HG03103 (cell line): ENCODE measurements at regions not wholly inside any gene's neighbourhood (a gene's known extent, or its start where the extent isn't known, plus 50 kb on each side); places are given as distances from the start of the nearest gene placed in this dataset.

ENCODE experiments used
- ATAC-seq: cut with Tn5 transposase; IDR thresholded peaks from one replicate; pipeline ENCODE4 v1.9.1; 2021; ENCODE audit warnings: low read depth; ENCODE audit not compliant: unreplicated experiment

DNA sequence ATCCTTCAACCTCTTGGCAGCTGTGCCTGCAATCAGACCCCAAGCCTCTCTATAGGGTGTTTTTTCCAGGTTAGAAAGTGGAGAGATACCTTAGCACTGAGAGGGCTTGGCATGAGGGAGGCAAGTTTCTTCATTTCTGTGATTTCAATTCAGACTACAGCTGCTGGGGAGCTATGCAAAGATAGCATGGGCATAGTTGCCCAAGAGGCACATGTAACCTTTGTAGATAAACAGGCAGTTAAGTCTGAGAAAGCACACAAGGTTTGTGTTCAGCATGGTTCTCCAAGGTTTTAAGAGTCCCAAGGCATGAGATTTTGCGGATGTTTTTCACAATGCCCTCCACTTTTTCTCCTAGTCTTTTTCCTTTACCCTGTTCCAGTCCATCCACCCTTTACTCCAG, 385.0 kb upstream of the ETAA1 start:
- ATAC-seq, result no peak

DNA sequence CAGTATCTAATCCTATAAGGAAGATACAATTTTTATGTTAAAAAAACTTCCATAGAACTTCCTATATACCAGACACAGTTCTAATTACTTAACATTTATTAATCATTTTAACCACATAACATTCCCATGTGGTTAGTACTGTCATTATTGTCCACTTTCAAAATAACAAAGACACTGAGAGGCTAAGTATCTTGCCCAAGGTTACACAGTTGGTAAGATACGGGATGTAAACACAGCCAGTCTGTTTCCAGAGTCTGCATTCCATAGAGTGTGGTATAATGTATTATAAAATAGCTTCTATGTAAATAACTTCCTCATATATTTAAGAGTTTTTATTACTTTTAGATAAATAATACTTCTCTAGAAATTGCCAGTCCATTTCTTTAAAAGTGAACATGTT, 383.3 kb upstream of the ETAA1 start:
- no peak for ATAC-seq

DNA sequence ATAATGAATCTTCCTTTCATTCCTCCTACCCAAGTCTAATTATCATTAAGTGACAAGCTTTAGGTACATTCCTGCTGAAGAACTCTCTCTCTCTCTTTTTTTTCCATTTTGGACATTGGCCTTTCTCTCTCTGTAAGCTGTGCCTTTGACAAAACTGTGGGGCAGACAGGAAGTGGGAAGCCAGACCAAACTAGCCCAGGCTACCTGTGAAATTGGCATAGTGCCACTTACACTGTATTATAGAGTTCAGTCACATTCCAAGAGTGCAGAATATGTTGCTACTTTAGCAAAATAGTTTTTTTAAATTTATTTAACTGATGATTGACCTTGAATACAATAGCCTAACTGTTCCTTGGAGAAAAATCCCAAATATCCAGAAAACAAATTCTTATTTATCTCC, 381.5 kb upstream of the ETAA1 start:
- ATAC-seq, result no peak

DNA sequence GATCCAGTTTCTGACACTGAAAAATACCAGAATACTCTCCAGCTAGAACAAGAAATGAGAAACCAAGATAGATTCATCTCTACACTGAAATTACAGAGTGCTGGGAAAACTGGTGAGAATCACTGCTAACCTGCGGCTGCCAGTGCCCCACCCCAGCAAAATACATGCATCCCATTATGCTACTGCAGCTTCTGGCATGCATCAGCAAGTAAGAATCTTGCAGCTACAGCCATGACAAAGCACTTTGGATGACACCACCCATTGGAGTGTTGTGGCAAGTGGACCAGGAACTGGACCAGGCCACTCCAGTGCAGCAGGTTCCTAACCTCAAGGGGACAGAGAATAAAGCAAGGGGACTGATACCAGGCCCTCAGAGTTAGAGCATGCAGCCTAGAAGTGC, 378.8 kb upstream of the ETAA1 start:
- ATAC-seq, result no peak

DNA sequence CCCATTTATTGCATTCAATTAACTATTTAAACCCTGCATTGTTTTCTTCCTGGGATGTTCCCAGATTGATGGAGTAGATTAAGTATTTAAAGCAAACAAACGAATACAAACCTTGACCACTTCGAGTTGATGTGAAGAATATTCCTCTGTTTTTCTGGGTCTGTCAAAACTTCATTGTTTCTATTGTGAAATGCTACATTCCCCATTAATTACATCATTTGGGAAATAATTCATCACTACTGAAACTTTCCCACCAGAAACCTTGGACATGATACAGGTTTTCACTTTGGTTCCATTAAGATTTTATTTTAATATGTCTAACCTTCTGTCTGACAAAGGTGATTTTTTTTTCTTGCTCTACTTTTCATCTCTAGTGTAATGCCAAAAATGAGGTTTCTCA, 365.1 kb upstream of the ETAA1 start:
- no peak for ATAC-seq

DNA sequence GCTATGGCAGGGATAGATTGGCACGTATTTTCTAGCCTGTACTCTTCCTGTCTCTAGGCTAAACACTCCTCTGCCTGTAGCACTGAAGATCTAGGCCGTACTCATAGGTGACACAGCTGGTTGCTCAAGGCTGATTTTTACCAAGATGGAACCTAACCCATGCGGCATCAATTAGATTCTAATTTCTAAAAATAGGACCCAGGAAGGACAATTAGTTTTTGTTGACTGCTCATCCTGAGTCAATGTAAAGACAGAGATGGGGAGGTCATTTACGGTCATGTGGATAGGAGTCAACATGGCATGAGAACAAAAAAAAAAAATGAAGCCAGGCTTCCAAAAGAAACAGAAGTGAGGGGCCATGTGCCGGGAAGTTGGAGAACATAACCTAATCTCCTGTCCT, 360.7 kb upstream of the ETAA1 start:
- ATAC-seq, result no peak

DNA sequence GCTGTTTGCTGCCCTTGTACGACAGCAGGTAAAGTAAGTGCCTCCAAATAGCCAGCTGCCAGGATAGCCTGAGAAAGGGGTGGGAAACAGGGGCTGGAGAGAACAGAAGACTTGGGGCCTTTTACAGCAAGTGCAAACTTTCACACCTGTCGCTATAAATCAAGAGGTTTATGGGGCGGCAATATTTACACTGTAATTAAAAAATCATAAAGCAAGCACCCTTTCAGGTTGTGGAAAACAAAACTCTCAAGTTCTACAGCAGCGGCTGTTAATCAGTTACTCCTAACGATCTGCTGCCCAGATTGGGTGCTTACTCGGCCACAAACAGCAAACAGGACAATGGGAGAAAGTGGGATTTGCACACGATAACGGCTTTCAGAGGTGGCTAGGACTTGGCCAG, 359.5 kb upstream of the ETAA1 start:
- no peak for ATAC-seq

DNA sequence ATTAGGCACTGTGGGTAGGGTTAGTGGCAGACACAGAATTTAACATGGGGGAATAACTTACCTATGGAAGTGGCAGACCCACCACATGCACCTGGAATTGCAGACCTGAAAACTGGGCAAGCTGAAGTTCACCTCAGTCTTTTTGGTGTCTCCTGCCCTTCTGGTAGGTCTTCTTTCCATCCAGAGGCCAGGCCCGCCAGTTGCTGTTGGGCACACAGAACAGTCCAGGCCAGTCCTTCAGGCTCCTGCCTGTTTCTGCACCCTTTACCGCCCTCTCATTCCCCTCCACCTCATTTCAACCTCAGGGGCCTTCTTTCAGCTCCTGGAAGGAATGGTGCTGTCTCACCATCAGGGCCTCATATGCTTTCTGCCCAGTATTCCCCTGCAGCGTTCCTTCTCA, 358.9 kb upstream of the ETAA1 start:
- no peak for ATAC-seq

DNA sequence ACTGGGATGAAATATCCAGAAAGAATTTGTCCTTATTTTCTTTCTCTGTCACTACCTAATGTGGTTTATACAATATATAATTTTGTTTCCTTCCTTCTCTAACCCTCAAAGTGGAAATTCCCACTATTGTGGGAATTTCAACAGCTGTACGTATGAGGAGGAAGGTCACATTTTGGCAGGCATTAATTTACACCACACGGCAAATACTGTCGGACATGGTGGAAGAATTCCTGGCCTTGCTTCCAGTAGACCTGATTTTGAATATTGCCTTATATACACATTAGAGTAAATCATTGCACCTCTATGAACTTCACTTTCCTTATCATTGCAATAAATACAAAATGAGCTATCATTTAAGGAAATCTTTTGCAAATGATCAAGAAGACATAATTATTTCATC, 358.1 kb upstream of the ETAA1 start:
- ATAC-seq, result no peak

DNA sequence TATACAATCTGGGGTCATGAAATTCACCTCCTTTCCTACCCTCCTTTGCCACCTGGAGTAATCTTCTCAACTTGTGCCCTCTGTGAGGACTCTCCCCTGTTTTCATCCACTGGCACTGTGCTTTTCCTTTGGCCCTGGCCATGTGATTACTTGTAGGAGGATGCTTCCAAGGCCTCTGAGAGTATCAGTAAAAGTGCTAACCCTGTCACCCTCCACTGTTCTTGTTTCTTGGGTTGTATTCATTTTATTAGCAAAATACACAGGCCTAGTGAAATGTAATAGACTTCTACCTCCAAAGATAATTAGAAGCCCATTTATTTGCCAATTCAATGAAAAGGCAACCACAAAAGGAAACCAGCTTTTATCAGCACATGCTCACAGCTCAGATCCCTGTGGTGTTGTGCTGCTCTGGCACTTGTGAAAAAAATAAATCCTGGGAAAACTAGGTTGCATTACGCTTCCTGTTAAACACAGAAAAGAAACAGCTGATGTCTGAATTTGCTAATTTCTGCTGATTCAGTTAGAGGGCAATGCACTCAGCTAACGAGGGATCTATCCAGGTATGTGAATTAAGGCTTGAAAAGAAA, 357.5 kb upstream of the ETAA1 start:
- ATAC-seq, result no peak

DNA sequence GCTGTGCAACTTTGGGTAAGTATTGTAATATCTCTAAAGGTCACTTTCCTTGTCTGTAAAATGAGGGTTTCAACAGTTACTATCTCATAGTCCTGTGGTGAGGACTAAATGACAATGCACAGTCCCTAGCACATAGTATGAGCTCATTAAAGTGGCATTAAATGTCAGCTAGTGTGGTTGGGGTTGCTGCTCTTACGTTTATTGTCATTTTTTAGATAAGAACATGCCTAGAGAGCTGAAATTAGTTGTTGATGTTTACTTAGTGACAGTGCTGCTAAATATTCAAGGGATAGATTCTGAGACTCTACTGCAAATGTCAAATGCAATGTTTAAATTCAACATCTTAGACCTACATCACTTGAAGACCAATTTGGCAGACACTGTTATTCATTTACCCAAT, 356.1 kb upstream of the ETAA1 start:
- ATAC-seq, result no peak

DNA sequence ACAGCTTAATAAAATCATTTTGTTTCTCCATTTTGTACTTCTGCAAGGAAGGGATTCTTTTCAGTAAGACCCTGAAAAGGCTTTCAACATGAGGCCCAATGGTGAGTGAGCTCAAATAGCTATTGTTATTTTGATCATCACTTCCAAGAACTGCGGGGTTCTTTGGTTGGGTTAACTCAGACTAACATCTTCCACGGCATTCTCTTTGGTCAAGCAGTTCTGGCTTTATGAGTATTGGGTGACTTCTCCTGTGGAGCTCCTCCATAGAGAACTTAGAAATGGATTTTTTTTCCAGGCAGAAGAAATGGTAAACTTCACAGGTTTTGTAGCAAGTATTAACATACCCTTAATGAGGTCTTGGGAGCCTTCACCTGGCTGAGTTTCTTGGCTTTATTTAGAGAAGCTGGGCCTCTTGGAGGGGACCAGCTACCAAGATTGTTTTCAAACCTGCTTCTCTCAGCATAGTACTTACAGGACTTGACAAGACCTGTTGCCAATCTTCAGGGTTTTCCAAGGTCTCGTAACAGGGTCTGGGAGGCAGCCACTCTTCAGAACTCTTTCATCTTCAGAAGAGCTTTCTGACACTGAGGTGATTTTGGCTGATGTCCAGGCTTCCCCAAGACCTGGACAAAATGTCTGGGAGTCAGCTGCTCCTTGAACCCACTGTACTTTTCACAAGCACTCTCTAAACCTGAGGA, 353.2 kb upstream of the ETAA1 start:
- no peak for ATAC-seq

DNA sequence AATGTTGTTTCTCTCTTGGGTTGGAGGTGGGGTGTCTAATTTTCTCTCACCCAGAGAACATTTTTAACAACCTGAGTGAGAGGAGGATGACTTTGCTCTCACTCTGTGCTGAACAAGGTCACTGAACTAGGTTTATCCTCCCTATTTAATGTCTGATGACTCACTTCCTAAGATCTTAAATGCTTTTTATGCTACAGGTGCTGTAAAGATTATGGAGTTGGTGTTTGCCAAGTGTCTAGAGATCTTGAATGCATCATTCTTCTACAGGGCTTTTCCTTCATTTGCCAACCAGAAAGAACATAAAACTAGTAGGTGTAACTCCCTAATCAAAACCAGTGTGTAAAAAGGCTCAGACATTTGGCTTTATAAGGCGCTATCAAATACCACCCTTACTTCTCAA, 350.5 kb upstream of the ETAA1 start:
- ATAC-seq, result no peak

DNA sequence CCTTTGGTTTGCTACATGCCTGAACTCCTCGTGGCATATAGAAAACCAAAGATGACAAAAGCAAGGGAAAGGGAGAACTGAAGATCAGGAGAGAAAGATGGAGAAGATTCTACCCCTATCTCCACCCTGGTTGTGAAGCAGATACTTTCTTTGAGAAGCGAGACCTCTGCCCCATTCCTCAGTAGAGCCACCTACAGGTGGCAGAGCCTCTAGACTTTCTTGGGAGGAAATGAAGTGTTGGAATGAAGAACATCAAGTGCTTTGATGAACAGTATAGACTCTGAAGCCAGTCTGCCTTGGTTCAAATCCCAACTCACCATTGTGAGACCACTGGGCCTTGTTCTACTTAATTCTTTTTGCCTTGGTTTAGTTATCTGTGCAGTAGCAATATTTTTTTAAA, 348.8 kb upstream of the ETAA1 start:
- ATAC-seq, result no peak

DNA sequence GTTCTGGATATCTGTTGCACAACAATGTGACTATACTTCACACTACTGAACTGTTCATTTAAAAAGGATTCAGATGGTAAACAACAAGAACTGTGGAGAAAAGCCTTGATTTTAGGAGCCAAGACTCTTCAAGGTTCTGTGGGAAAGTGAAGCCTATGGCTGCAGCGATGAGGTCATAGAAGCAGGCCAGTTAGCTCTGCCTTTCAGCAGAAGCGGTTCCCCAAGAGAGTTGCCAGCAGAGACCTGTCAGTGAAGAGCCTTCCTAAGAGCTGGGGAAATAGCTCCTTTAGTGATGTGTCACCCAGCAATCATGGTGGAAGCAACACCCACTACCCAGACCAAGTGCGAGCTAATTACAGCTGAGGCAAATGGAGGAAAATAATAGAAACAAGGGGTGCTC, 346.5 kb upstream of the ETAA1 start:
- ATAC-seq, result no peak

DNA sequence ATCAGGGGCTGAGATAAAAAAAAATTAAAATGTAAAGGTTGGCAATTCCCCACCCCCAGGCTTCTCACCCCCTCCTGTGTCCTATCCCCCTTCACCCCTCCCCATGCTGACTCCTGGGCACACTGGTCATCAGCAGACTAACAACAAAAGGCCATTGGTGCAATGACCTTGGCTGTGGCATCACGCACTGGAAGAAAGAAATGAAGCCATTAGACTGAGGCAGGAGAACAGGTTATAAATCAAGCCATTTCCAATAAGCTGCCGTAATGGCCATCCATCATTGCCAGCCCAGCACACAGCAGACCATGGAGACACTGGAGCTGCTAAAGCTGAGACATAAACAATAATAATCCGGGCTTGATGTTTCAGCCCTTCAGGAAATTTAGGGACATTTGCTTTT, 342.4 kb upstream of the ETAA1 start:
- ATAC-seq, result no peak

DNA sequence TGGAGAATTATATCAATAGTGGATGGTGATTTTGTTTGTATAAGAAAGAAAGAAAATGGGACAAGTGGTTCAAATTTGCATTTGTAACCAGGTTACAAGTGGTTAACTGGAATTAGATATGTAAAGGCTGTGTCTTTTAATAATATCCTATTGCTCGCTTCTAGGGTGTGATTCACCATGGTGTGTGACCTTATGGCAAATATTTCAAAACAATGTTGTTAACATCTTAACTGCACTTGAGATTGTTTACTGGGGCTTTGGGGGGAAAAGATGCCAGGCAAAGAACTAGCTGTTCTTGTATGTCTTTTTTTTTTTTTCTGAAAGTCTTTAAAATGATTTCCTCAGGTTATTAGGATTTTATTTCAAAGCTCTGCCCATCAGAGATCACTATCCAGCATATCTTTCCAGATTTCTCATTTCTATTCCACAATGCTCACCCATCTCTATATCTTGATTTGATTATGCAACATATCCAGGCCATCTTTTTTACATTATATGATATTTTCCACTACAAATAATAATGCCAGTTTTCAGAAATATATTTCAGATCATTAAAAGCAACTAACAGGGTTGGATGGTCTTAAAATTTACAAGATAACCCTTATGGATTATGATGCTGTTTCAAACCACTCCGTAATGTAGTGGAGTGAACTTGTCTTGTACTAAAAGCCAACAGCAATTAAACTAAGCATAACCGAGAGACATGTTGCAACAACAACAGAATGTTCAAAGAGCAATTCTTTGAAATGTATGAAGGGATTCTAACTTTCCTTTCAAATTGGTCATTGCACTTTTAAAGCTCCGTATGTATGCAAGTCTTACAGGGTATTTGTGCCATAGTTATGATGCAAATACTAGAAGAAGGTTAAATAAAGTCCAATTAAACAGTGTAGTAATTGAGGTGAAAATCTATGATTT, 341.5 kb upstream of the ETAA1 start:
- ATAC-seq, result no peak

DNA sequence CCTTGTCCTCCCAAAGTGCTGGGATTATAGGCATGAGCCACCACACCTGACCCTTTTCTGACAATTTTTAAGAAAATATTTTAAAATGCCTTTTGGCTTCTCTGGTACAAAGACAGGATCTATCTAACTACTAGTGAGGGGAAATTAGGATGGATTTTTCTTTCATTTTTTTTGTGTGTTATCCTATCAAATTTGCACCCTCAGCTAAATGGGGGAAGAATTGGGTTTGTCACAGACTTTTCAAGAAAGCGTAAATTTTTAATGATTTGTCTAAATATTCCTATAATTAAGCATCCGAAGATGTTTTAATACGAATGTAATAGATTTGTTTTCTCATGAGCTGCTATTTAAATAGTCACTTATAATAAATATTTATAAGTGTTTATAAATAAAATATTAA, 340.0 kb upstream of the ETAA1 start:
- no peak for ATAC-seq

DNA sequence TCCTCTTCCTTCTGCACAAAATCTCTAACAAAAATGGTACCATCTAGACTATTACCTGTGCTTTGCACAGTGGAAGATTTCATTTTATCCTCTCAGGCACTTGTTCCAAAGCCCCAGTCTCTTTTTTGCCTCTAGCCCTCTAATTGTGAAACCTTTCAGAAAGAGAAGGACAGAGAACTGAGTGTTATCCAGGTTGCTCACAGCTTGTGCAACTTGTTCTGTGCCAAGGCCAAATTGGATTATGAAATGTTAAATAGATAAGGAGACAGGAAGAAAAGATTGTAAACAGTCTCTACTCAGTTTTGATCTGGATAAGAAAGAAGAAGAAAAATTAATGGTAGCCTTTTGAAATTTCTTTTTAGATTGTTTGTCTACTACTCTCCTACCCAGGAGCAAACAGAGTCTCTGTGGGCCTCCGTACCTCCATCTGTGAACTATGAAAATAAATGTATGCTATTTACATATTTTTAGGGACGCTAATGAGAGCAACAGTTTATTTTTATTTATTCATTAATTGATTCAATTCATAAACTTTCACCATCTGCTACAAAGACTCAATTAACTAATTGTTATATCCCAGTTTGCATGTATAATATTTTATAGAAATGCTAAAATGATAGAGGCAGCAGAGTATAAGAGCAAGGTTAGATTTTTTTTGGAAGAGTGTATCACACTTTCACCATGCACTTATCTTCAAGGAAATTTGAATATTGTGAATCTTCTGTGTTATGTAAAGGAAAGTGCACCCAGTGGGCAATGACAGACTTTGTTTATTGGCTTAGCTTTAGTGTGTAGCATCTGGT, 339.0 kb upstream of the ETAA1 start:
- ATAC-seq, result no peak

DNA sequence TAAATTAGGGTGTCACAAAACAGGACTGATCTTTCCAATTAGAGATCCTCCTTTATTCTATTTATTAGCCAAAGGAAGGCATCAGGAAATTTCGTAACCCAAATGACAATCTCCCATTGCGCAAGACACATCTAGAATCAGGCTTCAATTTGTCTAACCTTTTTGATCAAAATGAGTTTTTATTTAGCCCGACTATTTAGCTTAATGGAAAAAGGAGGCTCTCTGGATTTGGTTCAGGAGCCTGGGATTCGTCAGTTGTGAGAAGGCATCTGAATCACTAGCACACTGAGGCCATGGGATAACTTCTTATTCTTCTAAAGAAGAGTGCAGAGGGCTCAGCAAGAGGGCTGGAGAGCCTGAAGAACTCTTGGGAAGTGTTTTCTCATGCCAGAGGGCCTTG, 332.1 kb upstream of the ETAA1 start:
- ATAC-seq, result no peak

DNA sequence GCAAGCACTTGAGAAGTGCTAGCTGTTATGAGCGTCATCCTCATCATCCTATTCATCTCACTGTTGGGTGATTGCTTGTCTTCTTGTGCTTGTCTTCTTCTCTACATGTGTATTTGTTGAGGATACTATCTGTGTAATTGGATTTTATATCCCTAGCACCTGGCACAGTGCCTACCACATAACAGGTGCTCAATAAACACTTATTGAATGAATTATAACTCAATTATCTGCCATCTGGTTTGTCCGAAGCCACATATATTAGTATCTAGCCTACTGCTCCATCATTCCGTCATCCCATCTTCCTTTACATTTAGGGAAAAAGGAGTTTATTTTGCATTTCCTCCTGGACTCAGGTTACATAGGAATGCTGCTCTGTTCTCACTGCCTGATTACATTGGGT, 330.4 kb upstream of the ETAA1 start:
- no peak for ATAC-seq
